UCSD-AML1 (cell line): ENCODE measurements at regions not wholly inside any gene's neighbourhood (a gene's known extent, or its start where the extent isn't known, plus 50 kb on each side); places are given as distances from the start of the nearest gene placed in this dataset.
"Not testable (repeated sequence)": the region's sequence is repeated elsewhere in the genome, so short reads cannot be mapped to it uniquely, and the experiment has no call there.

ENCODE experiments used
- DNase-seq: peaks from one replicate; lab custom pipeline; 2025; ENCODE audit not compliant: unreplicated experiment; lab: John Stamatoyannopoulos, UW

- DNase-seq, result no peak
Observed at GRCh38 chr11:93032580-93032979, 63.1 kb downstream of the MTNR1B start.

GRCh38 chr11:93033093-93033492 is 63.6 kb downstream of the MTNR1B start:
- no peak for DNase-seq

GRCh38 chr11:93034031-93034722 is 64.7 kb downstream of the MTNR1B start:
- no peak for DNase-seq

GRCh38 chr11:93034723-93035039 is 65.2 kb downstream of the MTNR1B start:
- no peak for DNase-seq

- DNase-seq, result no peak
Observed at GRCh38 chr11:93038521-93038920, 69.1 kb downstream of the MTNR1B start.

GRCh38 chr11:93039531-93040240 is 70.2 kb downstream of the MTNR1B start:
- DNase-seq, result no peak

- DNase-seq, result no peak
Observed at GRCh38 chr11:93041682-93042081, 72.2 kb downstream of the MTNR1B start.

- DNase-seq, result not testable (repeated sequence)
Observed at GRCh38 chr11:93043186-93043585, 73.7 kb downstream of the MTNR1B start.

GRCh38 chr11:93049740-93050139 is 80.3 kb downstream of the MTNR1B start:
- DNase-seq, result no peak

GRCh38 chr11:93051186-93051585 is 81.7 kb downstream of the MTNR1B start:
- DNase-seq, result no peak

- DNase-seq, result no peak
Observed at GRCh38 chr11:93053864-93054263, 84.4 kb downstream of the MTNR1B start.

- DNase-seq, result no peak
Observed at GRCh38 chr11:93054279-93054678, 84.8 kb downstream of the MTNR1B start.

GRCh38 chr11:93054881-93055280 is 85.4 kb downstream of the MTNR1B start:
- no peak for DNase-seq

GRCh38 chr11:93059117-93059957 is 89.9 kb downstream of the MTNR1B start:
- DNase-seq, result no peak

GRCh38 chr11:93063086-93063485 is 93.6 kb downstream of the MTNR1B start:
- DNase-seq, result no peak

- peak; percentile 8 for DNase-seq
Observed at GRCh38 chr11:93065074-93065674, 95.7 kb downstream of the MTNR1B start.

- DNase-seq, result no peak
Observed at GRCh38 chr11:93067881-93068390, 98.5 kb downstream of the MTNR1B start.

- DNase-seq, result no peak
Observed at GRCh38 chr11:93072229-93072914, 102.9 kb downstream of the MTNR1B start.

GRCh38 chr11:93073026-93073425 is 103.6 kb downstream of the MTNR1B start:
- no peak for DNase-seq

GRCh38 chr11:93073508-93074280 is 104.2 kb downstream of the MTNR1B start:
- no peak for DNase-seq
